CD4-positive, alpha-beta T cell (primary cell): ENCODE measurements at regions not wholly inside any gene's neighbourhood (a gene's known extent, or its start where the extent isn't known, plus 50 kb on each side); places are given as distances from the start of the nearest gene placed in this dataset.
"Not testable (repeated sequence)": the region's sequence is repeated elsewhere in the genome, so short reads cannot be mapped to it uniquely, and the experiment has no call there.

Experiments used
- ATAC-seq: fragments of 200-7000 bp; cut with Tn5 transposase; one replicate; pipeline ENCODE4 v1.10.0; 2022; ENCODE audit warnings: mild to moderate bottlenecking; ENCODE audit not compliant: poor library complexity
- CTCF ChIA-PET: fragments of 350-600 bp; sonication (Branson Sonifier 250); formaldehyde crosslinking; loops from one replicate; lab custom pipeline; 2021; ENCODE audit warnings: antibody characterized with exemption, inconsistent platforms; lab: Charles Lee
- POLR2A ChIA-PET: fragments of 350-600 bp; sonication (Branson Sonifier 250); formaldehyde crosslinking; loops from one replicate; lab custom pipeline; 2021; ENCODE audit warnings: antibody characterized with exemption, inconsistent platforms; lab: Charles Lee
- DNase-seq, 14 experiments: peaks; one replicate each; pipeline ENCODE4 v3.0.0-alpha.2; 2013 to 2020; ENCODE audit warnings: mixed read lengths in 2 of 14
- H3K27ac ChIP-seq, 2 donors: one replicate each; pipeline versions ENCODE4 v1.5.1 to v1.7.0; 2013; ENCODE audit warnings: low read length in 2 of 2, low read depth in 1 of 2, mild to moderate bottlenecking in 1 of 2
- H3K27me3 ChIP-seq, 2 experiments: 1 replicate in 1 of 2; 2 replicates in 1 of 2; pipeline versions ENCODE4 v1.6.1 to v1.7.0; 2013; ENCODE audit warnings: low read length in 2 of 2, control low read depth in 1 of 2, mild to moderate bottlenecking in 1 of 2, moderate library complexity in 1 of 2; ENCODE audit not compliant: insufficient read depth in 2 of 2, control insufficient read depth in 1 of 2
- H3K36me3 ChIP-seq: one replicate; pipeline ENCODE4 v1.6.1; 2013; ENCODE audit warnings: low read length, control low read depth; ENCODE audit not compliant: insufficient read depth
- H3K4me1 ChIP-seq: one replicate; pipeline ENCODE4 v1.6.1; 2013; ENCODE audit warnings: low read length, control low read depth; ENCODE audit not compliant: insufficient read depth
- H3K4me3 ChIP-seq: one replicate; pipeline ENCODE4 v1.5.1; 2013; ENCODE audit warnings: mild to moderate bottlenecking, low read length, moderate library complexity
- H3K9me3 ChIP-seq, 2 experiments: 1 replicate in 1 of 2; 2 replicates in 1 of 2; pipeline versions ENCODE4 v1.6.1 to v1.7.0; 2013; ENCODE audit warnings: low read length in 2 of 2, mild to moderate bottlenecking in 2 of 2, control low read depth in 1 of 2, moderate library complexity in 1 of 2; ENCODE audit not compliant: control insufficient read depth in 1 of 2, insufficient read depth in 1 of 2
- H3K27ac Mint-ChIP-seq: one replicate; pipeline ENCODE4 v1.8.0; 2020; ENCODE audit warnings: mixed read lengths
- H3K27me3 Mint-ChIP-seq: one replicate; pipeline ENCODE4 v1.8.0; 2021; ENCODE audit warnings: mixed read lengths
- H3K36me3 Mint-ChIP-seq: one replicate; pipeline ENCODE4 v1.8.0; 2021; ENCODE audit warnings: low read depth, mixed read lengths
- H3K4me1 Mint-ChIP-seq: one replicate; pipeline ENCODE4 v1.8.0; 2021; ENCODE audit warnings: low read depth, mixed read lengths
- H3K4me3 Mint-ChIP-seq: one replicate; pipeline ENCODE4 v1.8.0; 2020; ENCODE audit warnings: mild to moderate bottlenecking, mixed read lengths
- H3K9me3 Mint-ChIP-seq: one replicate; pipeline ENCODE4 v1.8.0; 2020; ENCODE audit warnings: mixed read lengths
- CTCF ChIP-seq: fragments of 200-600 bp; IDR thresholded peaks from one replicate; pipeline ENCODE4 v1.8.0; 2022; ENCODE audit warnings: antibody characterized with exemption, mild to moderate bottlenecking
- intact Hi-C, 2 experiments: fragments of 100-400 bp; cut with DNase I in 1 of 2; cut with micrococcal nuclease in 1 of 2; formaldehyde crosslinking; loops; one replicate each; pipeline versions ENCODE4 v1.15.1 to v1.9.0; 2023 to 2025; cut with DNase I, micrococcal nuclease

- DNase-seq (no peak), ATAC-seq (no peak)
- no peaks in the 10 kb centered on the region for H3K4me1 Mint-ChIP-seq
- Histone ChIP-seq H3K36me3 (no peaks in the 10 kb centered on the region), H3K27ac (no peak overlapping the region), H3K9me3 (no peaks in the 10 kb centered on the region), H3K4me3 (no peak overlapping the region), H3K27me3 (no peaks in the 10 kb centered on the region), H3K4me1 (no peaks in the 10 kb centered on the region)
- no peaks in the 10 kb centered on the region for H3K9me3 Mint-ChIP-seq
- ChIA-PET CTCF (no interaction called here), POLR2A (no interaction called here)
- intact Hi-C loops: no loop called here
- H3K4me3 Mint-ChIP-seq: no peak overlapping the region
- H3K27me3 Mint-ChIP-seq: no peaks in the 10 kb centered on the region
- H3K36me3 Mint-ChIP-seq: no peaks in the 10 kb centered on the region
- no peak overlapping the region for H3K27ac Mint-ChIP-seq
- no peak for TF ChIP-seq CTCF
These were observed 521.9 kb downstream of the DTWD2 start for GRCh38 chr5:118466418-118466817.

- H3K36me3 Mint-ChIP-seq, H3K27ac ChIP-seq, H3K4me3 ChIP-seq, H3K4me1 ChIP-seq, ATAC-seq, H3K9me3 Mint-ChIP-seq, POLR2A ChIA-PET, H3K27ac Mint-ChIP-seq, H3K9me3 ChIP-seq, H3K4me3 Mint-ChIP-seq, DNase-seq, H3K27me3 ChIP-seq, H3K4me1 Mint-ChIP-seq, H3K27me3 Mint-ChIP-seq, H3K36me3 ChIP-seq, intact Hi-C loops: not testable (repeated sequence)
- CTCF ChIA-PET: interaction anchor here (0.5 kb wide), 1 partner anchor 101 kb away, joined by 5 read pairs; no protein-coding TSS in a partner anchor
These were observed 526.1 kb downstream of the DTWD2 start for GRCh38 chr5:118462276-118462675.

- no peaks in the 10 kb centered on the region for H3K27me3 ChIP-seq
- intact Hi-C loops: no loop called here
- ChIA-PET CTCF (no interaction called here), POLR2A (no interaction called here)
- no peak overlapping the region for H3K27ac ChIP-seq
- no peak overlapping the region for H3K4me3 ChIP-seq
- ATAC-seq (no peak), DNase-seq (no peak)
- no peaks in the 10 kb centered on the region for H3K9me3 ChIP-seq
- Mint-ChIP-seq H3K9me3 (no peaks in the 10 kb centered on the region), H3K4me1 (no peaks in the 10 kb centered on the region), H3K27ac (no peak overlapping the region), H3K4me3 (no peak overlapping the region), H3K36me3 (no peaks in the 10 kb centered on the region), H3K27me3 (no peaks in the 10 kb centered on the region)
- no peak for TF ChIP-seq CTCF
- H3K36me3 ChIP-seq: no peaks in the 10 kb centered on the region
- no peaks in the 10 kb centered on the region for H3K4me1 ChIP-seq
These were observed 526.9 kb downstream of the DTWD2 start for GRCh38 chr5:118461436-118461835.

- Mint-ChIP-seq H3K4me3 (no peak overlapping the region), H3K27ac (no peak overlapping the region), H3K27me3 (no peaks in the 10 kb centered on the region), H3K9me3 (no peaks in the 10 kb centered on the region), H3K4me1 (no peaks in the 10 kb centered on the region), H3K36me3 (no peaks in the 10 kb centered on the region)
- DNase-seq (no peak), ATAC-seq (no peak)
- Histone ChIP-seq H3K27me3 (no peaks in the 10 kb centered on the region), H3K36me3 (no peaks in the 10 kb centered on the region), H3K4me3 (no peak overlapping the region), H3K27ac (no peak overlapping the region), H3K9me3 (no peaks in the 10 kb centered on the region), H3K4me1 (no peaks in the 10 kb centered on the region)
- no peak for TF ChIP-seq CTCF
- ChIA-PET CTCF (no interaction called here), POLR2A (no interaction called here)
- intact Hi-C loops: no loop called here
These were observed 528.9 kb downstream of the DTWD2 start for GRCh38 chr5:118459490-118459889.
